ENCODE measurements at regions not wholly inside any gene's neighbourhood (a gene's known extent, or its start where the extent isn't known, plus 50 kb on each side); places are given as distances from the start of the nearest gene placed in this dataset.

- H3K4me3 ChIP-seq, result no peak overlapping the region
- no peaks in the 10 kb centered on the region for H3K27me3 ChIP-seq
- no peaks in the 10 kb centered on the region for H3K4me1 ChIP-seq
- no peak for DNase-seq
- no peak overlapping the region for H3K27ac ChIP-seq
- no peaks in the 10 kb centered on the region for H3K36me3 ChIP-seq
- TF ChIP-seq CTCF (IDR thresholded peaks at IDR 0.05), result no peak
- no peaks in the 10 kb centered on the region for H3K9me3 ChIP-seq
Observed at GRCh38 chr2:35421485-35421884, 934.1 kb upstream of the CRIM1 start.

- no peaks in the 10 kb centered on the region for H3K36me3 ChIP-seq
- DNase-seq, result no peak
- H3K4me1 ChIP-seq, result no peaks in the 10 kb centered on the region
- no peaks in the 10 kb centered on the region for H3K9me3 ChIP-seq
- no peaks in the 10 kb centered on the region for H3K27me3 ChIP-seq
- TF ChIP-seq POLR2A (IDR thresholded peaks at IDR 0.05) (no peak), CTCF (IDR thresholded peaks at IDR 0.05) (no peak)
- no peak overlapping the region for H3K27ac ChIP-seq
- H3K4me3 ChIP-seq, result no peak overlapping the region
Observed at GRCh38 chr2:35417293-35417692, 938.3 kb upstream of the CRIM1 start.

- H3K36me3 ChIP-seq, result no peaks in the 10 kb centered on the region
- no peaks in the 10 kb centered on the region for H3K4me1 ChIP-seq
- H3K4me3 ChIP-seq, result no peak overlapping the region
- no peak overlapping the region for H3K27ac ChIP-seq
- DNase-seq, result no peak
- TF ChIP-seq POLR2A (IDR thresholded peaks at IDR 0.05) (no peak), CTCF (IDR thresholded peaks at IDR 0.05) (no peak)
- no peaks in the 10 kb centered on the region for H3K9me3 ChIP-seq
- H3K27me3 ChIP-seq, result no peaks in the 10 kb centered on the region
Observed at GRCh38 chr2:35416391-35417140, 939.0 kb upstream of the CRIM1 start.

GRCh38 chr2:35415942-35416341, 939.6 kb upstream of the CRIM1 start:
- H3K4me1 ChIP-seq, result no peaks in the 10 kb centered on the region
- H3K4me3 ChIP-seq, result no peak overlapping the region
- no peaks in the 10 kb centered on the region for H3K9me3 ChIP-seq
- no peak overlapping the region for H3K27ac ChIP-seq
- TF ChIP-seq CTCF (IDR thresholded peaks at IDR 0.05) (no peak), POLR2A (IDR thresholded peaks at IDR 0.05) (no peak)
- DNase-seq, result no peak
- H3K36me3 ChIP-seq, result no peaks in the 10 kb centered on the region
- H3K27me3 ChIP-seq, result no peaks in the 10 kb centered on the region

GRCh38 chr2:35415282-35415681, 940.3 kb upstream of the CRIM1 start:
- Histone ChIP-seq H3K36me3 (no peaks in the 10 kb centered on the region), H3K4me1 (no peaks in the 10 kb centered on the region), H3K27ac (no peak overlapping the region), H3K4me3 (no peak overlapping the region), H3K9me3 (no peaks in the 10 kb centered on the region), H3K27me3 (no peaks in the 10 kb centered on the region)
- no peak for DNase-seq
- TF ChIP-seq POLR2A (IDR thresholded peaks at IDR 0.05) (no peak), CTCF (IDR thresholded peaks at IDR 0.05) (no peak)
